ENCODE measurements at regions not wholly inside any gene's neighbourhood (a gene's known extent, or its start where the extent isn't known, plus 50 kb on each side); places are given as distances from the start of the nearest gene placed in this dataset.

- Histone ChIP-seq H3K27ac (no peak overlapping the region), H3K4me3 (no peak overlapping the region), H3K27me3 (no peaks in the 10 kb centered on the region), H3K36me3 (no peaks in the 10 kb centered on the region), H3K4me1 (no peaks in the 10 kb centered on the region), H3K9me3 (no peaks in the 10 kb centered on the region)
- no peak for ATAC-seq
- TF ChIP-seq POLR2A (IDR thresholded peaks at IDR 0.05) (no peak), POLR2AphosphoS5 (IDR thresholded peaks at IDR 0.05) (no peak), CTCF (IDR thresholded peaks at IDR 0.05) (no peak), EP300 (IDR thresholded peaks at IDR 0.05) (no peak)
- WGBS, 2 donors (ENCODE audit: low coverage in 1 of 2), result 68 to 89% methylated on average over 2 of the region's 2 CpGs
Observed at GRCh38 chr13:89791971-89792630, 1555.4 kb upstream of the MIR17HG start.

- no peak for ATAC-seq
- TF ChIP-seq POLR2AphosphoS5 (IDR thresholded peaks at IDR 0.05), result no peak
- TF ChIP-seq CTCF (IDR thresholded peaks at IDR 0.05), result no peak
- TF ChIP-seq EP300 (IDR thresholded peaks at IDR 0.05), result no peak
- TF ChIP-seq POLR2A (IDR thresholded peaks at IDR 0.05), result no peak
- Histone ChIP-seq H3K4me3 (no peak overlapping the region), H3K27ac (no peak overlapping the region), H3K27me3 (no peaks in the 10 kb centered on the region), H3K36me3 (no peaks in the 10 kb centered on the region), H3K9me3 (no peaks in the 10 kb centered on the region), H3K4me1 (no peaks in the 10 kb centered on the region)
- 77 to 85% methylated on average over 4 of the region's 4 CpGs for whole genome bisulfite sequencing, 2 donors (ENCODE audit: low coverage in 1 of 2)
Observed at GRCh38 chr13:89796196-89796595, 1551.3 kb upstream of the MIR17HG start.

- no peaks in the 10 kb centered on the region for H3K36me3 ChIP-seq
- ATAC-seq, result no peak
- H3K27me3 ChIP-seq, result no peaks in the 10 kb centered on the region
- H3K4me3 ChIP-seq, result no peak overlapping the region
- H3K9me3 ChIP-seq, result no peaks in the 10 kb centered on the region
- TF ChIP-seq CTCF (IDR thresholded peaks at IDR 0.05), result no peak
- no peak for TF ChIP-seq POLR2A (IDR thresholded peaks at IDR 0.05)
- no peak for TF ChIP-seq EP300 (IDR thresholded peaks at IDR 0.05)
- TF ChIP-seq POLR2AphosphoS5 (IDR thresholded peaks at IDR 0.05), result no peak
- H3K4me1 ChIP-seq, result no peaks in the 10 kb centered on the region
- H3K27ac ChIP-seq, result no peak overlapping the region
Observed at GRCh38 chr13:89803839-89804238, 1543.6 kb upstream of the MIR17HG start.

- no peaks in the 10 kb centered on the region for H3K27me3 ChIP-seq
- no peak overlapping the region for H3K4me3 ChIP-seq
- TF ChIP-seq CTCF (IDR thresholded peaks at IDR 0.05), result no peak
- no peak for TF ChIP-seq EP300 (IDR thresholded peaks at IDR 0.05)
- TF ChIP-seq POLR2AphosphoS5 (IDR thresholded peaks at IDR 0.05), result no peak
- no peak for TF ChIP-seq POLR2A (IDR thresholded peaks at IDR 0.05)
- WGBS, 2 donors (ENCODE audit: low coverage in 1 of 2), result 80 to 98% methylated on average over 4 of the region's 4 CpGs
- H3K27ac ChIP-seq, result no peak overlapping the region
- no peaks in the 10 kb centered on the region for H3K9me3 ChIP-seq
- no peaks in the 10 kb centered on the region for H3K36me3 ChIP-seq
- ATAC-seq, result no peak
- H3K4me1 ChIP-seq, result no peaks in the 10 kb centered on the region
Observed at GRCh38 chr13:89806594-89806993, 1540.9 kb upstream of the MIR17HG start.

GRCh38 chr13:89812856-89813255, 1534.6 kb upstream of the MIR17HG start:
- H3K9me3 ChIP-seq, result peaks cover 0 to 2% (median 0%) of the 10 kb centered on the region in 3 donors
- no peaks in the 10 kb centered on the region for H3K4me1 ChIP-seq
- 20 to 42% methylated on average over 2 of the region's 2 CpGs for WGBS, 2 donors (ENCODE audit: low coverage in 1 of 2)
- no peak for ATAC-seq
- TF ChIP-seq CTCF (IDR thresholded peaks at IDR 0.05) (no peak), EP300 (IDR thresholded peaks at IDR 0.05) (no peak), POLR2A (IDR thresholded peaks at IDR 0.05) (no peak), POLR2AphosphoS5 (IDR thresholded peaks at IDR 0.05) (no peak)
- no peaks in the 10 kb centered on the region for H3K27me3 ChIP-seq
- no peaks in the 10 kb centered on the region for H3K36me3 ChIP-seq
- H3K27ac ChIP-seq, result no peak overlapping the region
- H3K4me3 ChIP-seq, result no peak overlapping the region

Measured in gastroesophageal sphincter (tissue), 4 donors.